A673 (cell line): ENCODE measurements at regions not wholly inside any gene's neighbourhood (a gene's known extent, or its start where the extent isn't known, plus 50 kb on each side); places are given as distances from the start of the nearest gene placed in this dataset.

Experiments used
- CTCF ChIP-seq: fragments of 300-800, 200-600 bp; sonication (generic); conservative IDR thresholded peaks from 2 replicates; pipeline ENCODE4 v1.5.1; 2017; ENCODE audit warnings: low read depth, mild to moderate bottlenecking, antibody characterized with exemption, low read length, moderate library complexity, mixed read lengths
- EZH2 ChIP-seq: fragments of 200-600 bp; sonication (generic); IDR thresholded peaks from 2 replicates; pipeline ENCODE4 v1.6.1; 2017; ENCODE audit warnings: borderline replicate concordance, low read depth, mild to moderate bottlenecking, mixed read lengths, antibody characterized with exemption, low read length; ENCODE audit not compliant: poor library complexity, severe bottlenecking

DNA sequence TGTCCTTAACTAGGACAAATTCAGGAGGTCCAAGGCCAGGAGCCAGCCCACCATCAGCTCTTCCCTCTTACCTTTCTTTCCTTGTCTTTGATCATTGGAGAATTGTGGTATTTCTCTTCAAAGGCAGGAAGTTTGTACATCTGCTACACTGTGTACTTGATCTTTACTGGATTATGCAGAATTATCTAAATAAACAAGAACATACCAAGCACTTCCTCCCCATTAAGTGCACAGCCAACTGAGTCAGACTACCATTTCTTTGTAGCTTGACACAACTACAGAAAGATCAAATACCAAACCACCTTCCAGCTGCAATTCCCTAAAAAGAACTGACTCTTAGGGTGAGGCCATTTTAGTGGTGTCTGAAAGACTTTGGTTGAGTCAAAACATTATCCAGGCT, 195.1 kb downstream of the HDGFL1 start:
- TF ChIP-seq CTCF: no peak
- TF ChIP-seq EZH2: no peak
